Activated T-helper 17 cell treated with anti-CD3 and anti-CD28 coated beads, Interleukin-2, amount 50 U/mL, for 72 hours (primary cell): ENCODE measurements at regions not wholly inside any gene's neighbourhood (a gene's known extent, or its start where the extent isn't known, plus 50 kb on each side); places are given as distances from the start of the nearest gene placed in this dataset.

Source experiments
- ATAC-seq: fragments of 150-1000 bp; cut with Tn5 transposase; replicated peaks from 2 replicates; pipeline ENCODE4 v1.10.0; 2021; ENCODE audit warnings: mild to moderate bottlenecking, moderate library complexity
- H3K27ac Mint-ChIP-seq: one replicate; pipeline ENCODE4 v1.8.0; 2022; ENCODE audit warnings: mixed read lengths
- H3K27me3 Mint-ChIP-seq: one replicate; pipeline ENCODE4 v1.8.0; 2022; ENCODE audit warnings: mixed read lengths
- H3K36me3 Mint-ChIP-seq: one replicate; pipeline ENCODE4 v1.8.0; 2022; ENCODE audit warnings: low read depth, mild to moderate bottlenecking, mixed read lengths
- H3K4me1 Mint-ChIP-seq: one replicate; pipeline ENCODE4 v1.8.0; 2022; ENCODE audit warnings: mixed read lengths
- H3K4me3 Mint-ChIP-seq: one replicate; pipeline ENCODE4 v1.8.0; 2022; ENCODE audit warnings: mild to moderate bottlenecking, mixed read lengths
- H3K9me3 Mint-ChIP-seq: one replicate; pipeline ENCODE4 v1.8.0; 2022; ENCODE audit warnings: mixed read lengths

DNA sequence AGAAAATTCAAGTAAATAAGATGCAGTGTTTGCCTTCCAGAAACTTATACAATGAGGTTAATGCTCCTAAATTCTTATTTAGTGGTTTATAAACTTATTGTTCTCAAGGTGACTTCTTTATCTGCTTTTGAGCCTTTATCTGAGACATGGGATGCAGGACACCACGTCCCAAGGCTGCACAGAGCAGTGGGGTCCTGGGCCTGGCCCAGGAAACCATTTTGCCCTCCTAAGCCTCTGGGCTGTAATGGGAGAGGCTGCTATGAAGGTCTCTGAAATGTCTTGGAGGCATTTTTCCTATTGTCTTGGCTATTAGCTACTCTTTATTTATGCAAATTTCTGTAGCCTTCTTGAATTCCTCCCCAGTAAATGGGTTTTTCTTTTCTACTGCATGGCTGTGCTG lies 652.6 kb upstream of the SETBP1 start:
- Mint-ChIP-seq H3K4me3 (no peak overlapping the region), H3K27ac (no peak overlapping the region), H3K27me3 (no peaks in the 10 kb centered on the region), H3K36me3 (no peaks in the 10 kb centered on the region), H3K9me3 (no peaks in the 10 kb centered on the region), H3K4me1 (no peaks in the 10 kb centered on the region)
- ATAC-seq: no peak

GRCh38 chr18:44031063-44031462 lies 649.6 kb upstream of the SETBP1 start:
- no peaks in the 10 kb centered on the region for H3K27me3 Mint-ChIP-seq
- H3K9me3 Mint-ChIP-seq: peaks cover 4% of the 10 kb centered on the region
- H3K36me3 Mint-ChIP-seq: no peaks in the 10 kb centered on the region
- no peak overlapping the region for H3K27ac Mint-ChIP-seq
- H3K4me1 Mint-ChIP-seq: no peaks in the 10 kb centered on the region
- ATAC-seq: no peak
- no peak overlapping the region for H3K4me3 Mint-ChIP-seq

- no peak for ATAC-seq
- H3K27ac Mint-ChIP-seq: no peak overlapping the region
Observed at GRCh38 chr18:44033144-44033701, 647.5 kb upstream of the SETBP1 start.

DNA sequence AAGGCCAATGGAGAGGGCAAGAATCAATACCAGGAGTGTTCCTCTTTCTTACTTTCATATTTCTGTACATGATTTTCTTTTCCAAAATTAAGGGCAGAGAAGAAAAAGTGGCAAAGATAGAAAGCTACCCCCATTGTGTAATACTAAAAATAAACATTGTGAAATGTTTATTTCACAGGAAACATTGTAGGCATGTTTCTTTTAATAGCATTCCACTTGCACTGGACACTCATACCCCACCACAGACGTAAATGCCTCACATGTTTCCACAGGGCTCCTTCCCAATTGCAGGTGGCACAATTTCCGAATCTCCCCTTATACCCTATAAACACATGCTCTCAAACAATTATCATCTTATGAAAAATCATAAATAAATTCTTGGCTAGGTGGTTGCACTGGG lies 645.1 kb upstream of the SETBP1 start:
- Mint-ChIP-seq H3K27me3 (no peaks in the 10 kb centered on the region), H3K4me1 (no peaks in the 10 kb centered on the region), H3K27ac (no peak overlapping the region), H3K9me3 (peaks cover 4% of the 10 kb centered on the region), H3K4me3 (no peak overlapping the region), H3K36me3 (no peaks in the 10 kb centered on the region)
- ATAC-seq: no peak

More at GRCh38 chr18:44033144-44033701, 647.5 kb upstream of the SETBP1 start:
- H3K9me3 Mint-ChIP-seq: peaks cover 4% of the 10 kb centered on the region
- no peaks in the 10 kb centered on the region for H3K36me3 Mint-ChIP-seq
- no peaks in the 10 kb centered on the region for H3K27me3 Mint-ChIP-seq
- H3K4me3 Mint-ChIP-seq: no peak overlapping the region
- H3K4me1 Mint-ChIP-seq: no peaks in the 10 kb centered on the region

DNA sequence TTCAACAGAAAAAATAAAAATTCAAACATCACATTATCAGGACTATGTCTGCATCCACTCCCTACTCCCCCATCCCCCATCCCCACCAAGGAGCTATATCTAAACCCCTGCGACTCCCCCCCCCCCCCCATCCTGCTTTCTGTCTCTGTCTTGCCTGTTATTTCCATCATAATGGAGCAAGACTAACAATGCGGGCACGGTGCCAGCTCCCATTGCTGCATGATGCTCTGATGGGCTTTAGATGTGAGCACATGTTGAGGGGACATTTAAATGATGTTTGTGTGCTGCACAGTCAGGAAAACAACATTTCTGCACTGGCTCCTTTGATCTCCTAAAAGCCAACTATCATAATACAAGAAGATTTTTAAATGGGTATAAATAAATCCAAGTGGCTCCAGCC lies 644.2 kb upstream of the SETBP1 start:
- H3K27ac Mint-ChIP-seq: no peak overlapping the region
- H3K4me1 Mint-ChIP-seq: no peaks in the 10 kb centered on the region
- no peak for ATAC-seq
- no peaks in the 10 kb centered on the region for H3K36me3 Mint-ChIP-seq
- no peak overlapping the region for H3K4me3 Mint-ChIP-seq
- peaks cover 4% of the 10 kb centered on the region for H3K9me3 Mint-ChIP-seq
- no peaks in the 10 kb centered on the region for H3K27me3 Mint-ChIP-seq

DNA sequence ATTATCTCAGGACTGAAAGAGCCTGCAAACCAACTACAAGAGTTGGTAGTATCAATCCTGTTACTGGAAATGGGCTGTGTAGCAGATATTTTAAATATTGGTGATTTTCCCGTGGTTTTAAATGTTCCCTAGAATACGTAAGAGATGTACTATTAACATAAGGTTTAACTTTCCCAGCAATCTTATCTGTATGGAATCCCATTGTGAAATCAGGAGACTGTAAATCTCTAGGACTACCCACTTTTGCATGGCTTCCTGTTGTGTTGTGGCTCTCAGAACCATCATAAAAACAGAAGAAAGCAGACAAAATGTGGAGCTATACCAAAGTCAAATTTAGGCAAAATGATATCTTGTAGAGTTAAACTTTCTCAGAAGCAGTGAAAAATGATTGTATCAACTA lies 641.5 kb upstream of the SETBP1 start:
- Mint-ChIP-seq H3K4me3 (no peak overlapping the region), H3K4me1 (no peaks in the 10 kb centered on the region), H3K9me3 (peaks cover 3% of the 10 kb centered on the region), H3K27ac (no peak overlapping the region), H3K27me3 (no peaks in the 10 kb centered on the region), H3K36me3 (no peaks in the 10 kb centered on the region)
- no peak for ATAC-seq

DNA sequence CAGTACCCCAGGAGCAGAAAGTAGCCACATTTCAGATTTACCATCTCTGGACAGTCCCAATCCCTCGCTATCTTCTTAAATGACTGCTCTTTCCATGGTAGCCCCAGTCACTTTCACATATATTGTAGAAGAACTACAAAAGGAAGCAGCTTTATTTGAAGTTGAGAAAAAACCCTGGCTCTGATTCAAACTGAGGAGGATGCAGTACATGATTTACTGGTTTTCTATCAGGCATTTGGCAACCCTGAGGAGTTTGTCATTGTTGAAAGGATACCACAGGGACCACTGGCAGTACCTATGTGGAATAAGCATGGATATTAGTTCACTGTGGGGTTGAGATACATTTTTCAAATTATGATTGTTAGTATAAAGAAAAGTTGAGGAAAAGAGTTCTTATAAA lies 640.9 kb upstream of the SETBP1 start:
- H3K27me3 Mint-ChIP-seq: no peaks in the 10 kb centered on the region
- ATAC-seq: no peak
- H3K4me3 Mint-ChIP-seq: no peak overlapping the region
- no peaks in the 10 kb centered on the region for H3K36me3 Mint-ChIP-seq
- H3K4me1 Mint-ChIP-seq: no peaks in the 10 kb centered on the region
- H3K27ac Mint-ChIP-seq: no peak overlapping the region
- peaks cover 3% of the 10 kb centered on the region for H3K9me3 Mint-ChIP-seq

DNA sequence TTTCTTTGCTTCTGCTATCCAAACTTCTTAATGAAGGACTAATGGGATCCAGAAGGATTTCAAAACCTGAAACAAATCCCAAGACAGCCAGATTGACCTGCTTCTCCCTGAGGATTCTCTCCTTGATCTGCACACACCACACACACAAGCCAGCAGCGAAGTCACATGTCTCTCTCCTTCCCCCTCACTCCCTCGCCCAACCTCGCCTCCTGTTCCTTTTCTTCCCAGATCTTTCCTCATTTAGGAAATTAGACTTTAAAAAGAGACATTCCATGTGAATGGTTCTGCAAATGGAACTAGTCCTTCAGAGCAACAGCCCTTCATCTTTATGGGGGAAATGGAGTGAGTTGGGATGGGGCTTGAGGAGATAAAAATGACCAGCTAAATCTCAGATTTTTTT lies 639.1 kb upstream of the SETBP1 start:
- Mint-ChIP-seq H3K9me3 (peaks cover 3% of the 10 kb centered on the region), H3K4me1 (no peaks in the 10 kb centered on the region), H3K4me3 (no peak overlapping the region), H3K27ac (no peak overlapping the region), H3K36me3 (no peaks in the 10 kb centered on the region), H3K27me3 (no peaks in the 10 kb centered on the region)
- ATAC-seq: no peak

DNA sequence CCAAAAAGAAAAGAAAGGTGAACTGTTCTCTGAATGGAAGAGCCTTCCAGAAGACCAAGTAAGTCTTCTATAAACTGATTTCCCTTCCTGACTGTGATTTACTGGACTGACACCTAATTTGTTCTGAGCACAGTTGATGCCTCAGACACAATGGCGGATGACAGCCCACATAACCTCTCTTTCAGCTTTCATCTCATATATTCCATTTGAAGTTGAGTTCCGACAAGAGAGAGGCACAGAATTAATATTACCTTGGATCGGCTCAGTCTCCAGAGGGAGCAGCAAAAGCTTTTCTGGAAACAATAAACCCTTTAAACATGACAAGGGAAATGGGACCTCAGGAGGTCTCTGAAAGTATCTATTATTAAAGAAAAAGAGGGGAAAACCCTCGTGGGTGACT lies 638.7 kb upstream of the SETBP1 start:
- H3K36me3 Mint-ChIP-seq: no peaks in the 10 kb centered on the region
- no peaks in the 10 kb centered on the region for H3K27me3 Mint-ChIP-seq
- H3K4me3 Mint-ChIP-seq: no peak overlapping the region
- H3K9me3 Mint-ChIP-seq: peaks cover 3% of the 10 kb centered on the region
- ATAC-seq: no peak
- no peak overlapping the region for H3K27ac Mint-ChIP-seq
- H3K4me1 Mint-ChIP-seq: no peaks in the 10 kb centered on the region

DNA sequence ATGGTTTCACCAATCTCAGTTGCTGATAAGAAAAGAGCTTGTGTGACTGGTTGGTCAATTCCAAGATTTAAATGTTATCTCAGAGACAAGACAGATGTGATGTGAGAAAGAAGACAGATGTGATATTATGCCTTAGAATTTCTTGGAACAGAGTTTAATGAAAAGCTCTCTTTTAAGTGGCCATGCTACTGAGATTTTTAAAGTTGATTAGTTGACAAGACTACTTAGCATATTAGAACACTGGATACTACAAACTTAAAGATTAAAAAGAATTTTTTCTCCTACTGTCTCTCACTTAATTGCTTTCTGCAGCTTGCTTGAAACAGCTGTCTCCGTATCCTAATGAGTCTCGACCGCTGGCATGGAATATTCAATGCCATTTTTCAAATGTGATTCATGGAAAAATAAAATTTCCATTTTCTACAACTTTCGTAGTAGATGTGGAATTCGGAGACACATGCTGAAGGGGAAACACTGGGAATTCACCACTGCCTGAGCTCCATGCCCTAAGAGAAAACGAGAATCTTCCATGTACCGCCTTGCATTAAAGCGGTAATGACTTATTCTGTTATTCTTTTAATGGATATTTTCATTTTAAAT lies 634.2 kb upstream of the SETBP1 start:
- no peak overlapping the region for H3K27ac Mint-ChIP-seq
- no peaks in the 10 kb centered on the region for H3K4me1 Mint-ChIP-seq
- H3K9me3 Mint-ChIP-seq: peaks cover 3% of the 10 kb centered on the region
- no peaks in the 10 kb centered on the region for H3K27me3 Mint-ChIP-seq
- no peaks in the 10 kb centered on the region for H3K36me3 Mint-ChIP-seq
- no peak for ATAC-seq
- no peak overlapping the region for H3K4me3 Mint-ChIP-seq

GRCh38 chr18:44047585-44047984 lies 633.1 kb upstream of the SETBP1 start:
- ATAC-seq: no peak
- Mint-ChIP-seq H3K36me3 (no peaks in the 10 kb centered on the region), H3K9me3 (peaks cover 3% of the 10 kb centered on the region), H3K27me3 (no peaks in the 10 kb centered on the region), H3K27ac (no peak overlapping the region), H3K4me1 (no peaks in the 10 kb centered on the region), H3K4me3 (no peak overlapping the region)

- Mint-ChIP-seq H3K4me3 (no peak overlapping the region), H3K36me3 (no peaks in the 10 kb centered on the region), H3K27me3 (no peaks in the 10 kb centered on the region), H3K27ac (no peak overlapping the region), H3K4me1 (no peaks in the 10 kb centered on the region), H3K9me3 (peaks cover 3% of the 10 kb centered on the region)
- no peak for ATAC-seq
Observed at GRCh38 chr18:44048435-44048834, 632.3 kb upstream of the SETBP1 start.

DNA sequence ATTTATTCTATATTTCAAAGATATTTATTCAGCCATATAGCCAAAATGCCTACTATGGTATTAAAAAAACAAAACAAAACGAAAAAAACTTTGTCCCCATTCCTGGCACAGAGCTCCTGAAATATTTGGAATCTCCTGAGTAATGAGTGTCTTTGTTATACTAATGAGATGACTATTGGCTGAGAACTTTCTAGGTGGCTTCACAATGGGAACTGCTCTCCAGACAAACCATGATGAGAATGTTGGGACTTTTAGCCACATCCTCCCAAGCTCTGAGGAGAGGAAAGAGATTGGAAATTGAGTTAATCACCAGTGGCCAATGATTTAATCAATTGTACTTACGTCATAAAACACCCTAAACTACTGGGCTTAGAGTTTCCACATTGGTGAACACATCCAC lies 631.8 kb upstream of the SETBP1 start:
- no peak overlapping the region for H3K27ac Mint-ChIP-seq
- no peaks in the 10 kb centered on the region for H3K4me1 Mint-ChIP-seq
- no peaks in the 10 kb centered on the region for H3K27me3 Mint-ChIP-seq
- ATAC-seq: no peak
- no peaks in the 10 kb centered on the region for H3K36me3 Mint-ChIP-seq
- H3K4me3 Mint-ChIP-seq: no peak overlapping the region
- peaks cover under 1% of the 10 kb centered on the region for H3K9me3 Mint-ChIP-seq

DNA sequence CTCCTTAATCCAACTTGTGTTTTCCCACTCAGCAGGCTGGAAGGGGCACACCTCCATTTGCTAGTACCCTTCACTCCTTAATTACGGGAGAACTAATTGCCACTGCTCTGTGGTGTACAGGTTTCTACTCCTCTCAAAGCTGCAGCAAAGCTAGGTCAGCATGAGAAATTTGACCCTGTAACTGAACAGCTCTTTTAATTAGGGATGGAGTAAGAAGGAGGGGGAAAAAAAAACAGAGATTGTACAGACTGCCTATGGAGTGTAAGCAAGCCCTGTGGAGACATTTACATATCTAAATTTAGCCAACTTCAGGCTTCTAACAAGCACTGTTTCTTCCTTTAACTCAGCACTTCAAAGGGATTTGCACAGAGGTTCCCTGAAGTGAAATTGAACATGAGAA lies 629.7 kb upstream of the SETBP1 start:
- H3K4me3 Mint-ChIP-seq: no peak overlapping the region
- H3K9me3 Mint-ChIP-seq: no peaks in the 10 kb centered on the region
- H3K4me1 Mint-ChIP-seq: no peaks in the 10 kb centered on the region
- no peaks in the 10 kb centered on the region for H3K27me3 Mint-ChIP-seq
- no peak overlapping the region for H3K27ac Mint-ChIP-seq
- ATAC-seq: no peak
- no peaks in the 10 kb centered on the region for H3K36me3 Mint-ChIP-seq

- Mint-ChIP-seq H3K4me1 (no peaks in the 10 kb centered on the region), H3K36me3 (no peaks in the 10 kb centered on the region), H3K27ac (no peak overlapping the region), H3K9me3 (peaks cover 5% of the 10 kb centered on the region), H3K27me3 (no peaks in the 10 kb centered on the region), H3K4me3 (no peak overlapping the region)
- ATAC-seq: no peak
Observed at GRCh38 chr18:44054514-44054913, 626.2 kb upstream of the SETBP1 start.

DNA sequence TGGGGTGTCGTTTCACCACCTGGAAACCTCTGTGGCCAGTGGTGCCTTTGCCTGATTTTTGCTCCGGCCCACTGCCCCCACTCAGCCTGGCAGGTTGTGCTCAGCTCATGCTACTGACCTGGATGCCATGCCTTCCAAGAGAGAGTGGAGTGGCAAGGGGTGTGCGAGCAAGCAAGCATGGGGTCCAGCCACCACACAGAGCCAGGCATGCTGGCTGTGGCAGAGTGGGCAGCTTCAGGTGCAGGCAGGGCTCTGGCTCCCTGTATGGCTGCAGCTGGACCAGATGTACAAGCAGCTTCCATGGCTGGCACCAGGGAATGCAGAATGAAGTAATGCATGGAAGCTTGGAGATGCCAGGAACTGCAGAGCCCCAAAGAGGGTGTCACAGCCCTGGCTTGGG lies 620.5 kb upstream of the SETBP1 start:
- H3K4me3 Mint-ChIP-seq: no peak overlapping the region
- no peaks in the 10 kb centered on the region for H3K36me3 Mint-ChIP-seq
- H3K27me3 Mint-ChIP-seq: no peaks in the 10 kb centered on the region
- H3K27ac Mint-ChIP-seq: no peak overlapping the region
- peaks cover 9% of the 10 kb centered on the region for H3K9me3 Mint-ChIP-seq
- no peaks in the 10 kb centered on the region for H3K4me1 Mint-ChIP-seq
- no peak for ATAC-seq
